Stomach (tissue), 8 donors: ENCODE measurements at regions not wholly inside any gene's neighbourhood (a gene's known extent, or its start where the extent isn't known, plus 50 kb on each side); places are given as distances from the start of the nearest gene placed in this dataset.

Experiments used
- DNase-seq, 2 donors: peaks; one replicate each; pipeline versions ENCODE4 v3.0.0 to v3.0.0-alpha.2; 2013 to 2019
- H3K27ac ChIP-seq, 5 donors: fragments of 200-600 bp in 4 of 5; sonication (generic) in 4 of 5; one replicate each; pipeline ENCODE4 v1.5.1; 2013 to 2019; ENCODE audit warnings: mild to moderate bottlenecking in 1 of 5, moderate library complexity in 1 of 5
- H3K27me3 ChIP-seq, 3 donors: fragments of 200-600 bp; sonication (generic); one replicate each; pipeline ENCODE4 v1.5.1; 2017 to 2019; ENCODE audit warnings: mixed run types in 1 of 3
- H3K36me3 ChIP-seq, 4 donors: fragments of 200-600 bp; sonication (generic); 1 replicate in 3 of 4; 2 replicates in 1 of 4; pipeline ENCODE4 v1.5.1; 2016 to 2019
- H3K4me1 ChIP-seq, 4 donors: fragments of 200-600 bp; sonication (generic); one replicate each; pipeline ENCODE4 v1.5.1; 2016 to 2019
- H3K4me3 ChIP-seq, 4 donors: fragments of 200-600 bp; sonication (generic) in 3 of 4; one replicate each; pipeline ENCODE4 v1.5.1; 2016 to 2019; ENCODE audit warnings: mild to moderate bottlenecking in 1 of 4
- H3K9me3 ChIP-seq, 4 donors: fragments of 200-600 bp; sonication (generic); one replicate each; pipeline ENCODE4 v1.5.1; 2016 to 2019
- EP300 ChIP-seq: sonication (generic); formaldehyde crosslinking; IDR thresholded peaks from one replicate; pipeline ENCODE4 v1.6.1; 2017; ENCODE audit warnings: antibody characterized with exemption
- POLR2A ChIP-seq, 4 donors: fragments of 450-650 bp; IDR thresholded peaks; one replicate each; pipeline ENCODE4 v1.6.1; 2016; ENCODE audit warnings: antibody characterized with exemption in 4 of 4, control low read depth in 2 of 4, mild to moderate bottlenecking in 1 of 4, moderate library complexity in 1 of 4
- POLR2AphosphoS5 ChIP-seq, 3 donors: sonication (generic); formaldehyde crosslinking; IDR thresholded peaks; one replicate each; pipeline ENCODE4 v1.6.1; 2016; ENCODE audit warnings: antibody characterized with exemption in 3 of 3
- WGBS, 5 donors: extraction: QIAGEN DNeasy Blood & Tissue Kit in 3 of 5; methylation state at CpG; one replicate each; pipeline versions ENCODE4 v1.1.5 to v1.1.7; 2013 to 2018; 5-methylcytosine and 5-hydroxymethylcytosine counted together
- intact Hi-C: fragments of 100-400 bp; cut with DNase I; formaldehyde crosslinking; loops from one replicate; pipeline ENCODE4 v1.15.1; 2023; ENCODE audit warnings: low total_unique reads
- TF ChIP-seq, protein P1 (sequence below), 7 experiments: fragments of 450-650 bp in 4 of 7; fragments of 200-600 bp in 3 of 7; sonication (generic) in 3 of 7; IDR thresholded peaks; one replicate each; pipeline ENCODE4 v1.5.1; 2016 to 2019; ENCODE audit warnings: antibody characterized with exemption in 7 of 7, control low read depth in 2 of 7, mild to moderate bottlenecking in 1 of 7
- donor health status: healthy with polysubstance abuse.
- donor health status: Bipolar disorder and iron deficiency.
- donor health status: healthy.

GRCh38 chr5:40045429-40045828, 620.6 kb upstream of the DAB2 start:
- H3K9me3 ChIP-seq = no peaks in the 10 kb centered on the region
- no peaks in the 10 kb centered on the region for H3K27me3 ChIP-seq
- no peaks in the 10 kb centered on the region for H3K36me3 ChIP-seq
- no peaks in the 10 kb centered on the region for H3K4me1 ChIP-seq
- TF ChIP-seq, protein P1, sequence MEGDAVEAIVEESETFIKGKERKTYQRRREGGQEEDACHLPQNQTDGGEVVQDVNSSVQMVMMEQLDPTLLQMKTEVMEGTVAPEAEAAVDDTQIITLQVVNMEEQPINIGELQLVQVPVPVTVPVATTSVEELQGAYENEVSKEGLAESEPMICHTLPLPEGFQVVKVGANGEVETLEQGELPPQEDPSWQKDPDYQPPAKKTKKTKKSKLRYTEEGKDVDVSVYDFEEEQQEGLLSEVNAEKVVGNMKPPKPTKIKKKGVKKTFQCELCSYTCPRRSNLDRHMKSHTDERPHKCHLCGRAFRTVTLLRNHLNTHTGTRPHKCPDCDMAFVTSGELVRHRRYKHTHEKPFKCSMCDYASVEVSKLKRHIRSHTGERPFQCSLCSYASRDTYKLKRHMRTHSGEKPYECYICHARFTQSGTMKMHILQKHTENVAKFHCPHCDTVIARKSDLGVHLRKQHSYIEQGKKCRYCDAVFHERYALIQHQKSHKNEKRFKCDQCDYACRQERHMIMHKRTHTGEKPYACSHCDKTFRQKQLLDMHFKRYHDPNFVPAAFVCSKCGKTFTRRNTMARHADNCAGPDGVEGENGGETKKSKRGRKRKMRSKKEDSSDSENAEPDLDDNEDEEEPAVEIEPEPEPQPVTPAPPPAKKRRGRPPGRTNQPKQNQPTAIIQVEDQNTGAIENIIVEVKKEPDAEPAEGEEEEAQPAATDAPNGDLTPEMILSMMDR (IDR thresholded peaks at IDR 0.05) = no peak
- TF ChIP-seq POLR2AphosphoS5 (IDR thresholded peaks at IDR 0.05) (no peak), EP300 (no peak), POLR2A (IDR thresholded peaks at IDR 0.05) (no peak)
- no peak for DNase-seq
- H3K4me3 ChIP-seq = no peak overlapping the region
- 71 to 91% (median 84%) methylated on average over 3 of the region's 3 CpGs for WGBS, 5 donors
- intact Hi-C loops = no loop called here
- no peak overlapping the region for H3K27ac ChIP-seq

DNA sequence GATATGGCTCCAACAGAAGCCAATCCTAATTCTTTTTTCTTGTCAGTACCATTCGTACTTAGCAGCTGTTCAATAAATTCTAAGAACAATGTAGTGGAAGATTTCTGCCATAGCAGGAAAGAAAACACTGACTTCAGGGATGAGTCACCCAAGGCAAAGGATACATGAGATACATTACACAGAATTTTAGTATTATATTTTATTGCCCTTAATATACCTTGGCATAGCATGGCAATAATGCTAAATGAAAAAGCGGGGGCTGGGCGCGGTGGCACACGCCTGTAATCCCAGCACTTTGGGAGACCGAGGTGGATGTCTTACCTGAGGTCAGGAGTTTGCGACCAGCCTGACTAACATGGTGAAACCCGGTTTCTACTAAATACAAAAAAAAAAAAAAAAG, 619.1 kb upstream of the DAB2 start:
- WGBS, 5 donors = 87 to 96% (median 95%) methylated on average over 8 of the region's 8 CpGs
- TF ChIP-seq EP300 (no peak), POLR2AphosphoS5 (IDR thresholded peaks at IDR 0.05) (no peak), POLR2A (IDR thresholded peaks at IDR 0.05) (no peak)
- TF ChIP-seq, protein P1 (IDR thresholded peaks at IDR 0.05) = no peak
- H3K27me3 ChIP-seq = no peaks in the 10 kb centered on the region
- intact Hi-C loops = no loop called here
- DNase-seq = no peak
- H3K4me3 ChIP-seq = no peak overlapping the region
- no peak overlapping the region for H3K27ac ChIP-seq
- no peaks in the 10 kb centered on the region for H3K36me3 ChIP-seq
- no peaks in the 10 kb centered on the region for H3K9me3 ChIP-seq
- H3K4me1 ChIP-seq = no peaks in the 10 kb centered on the region

GRCh38 chr5:40041452-40041851, 616.7 kb upstream of the DAB2 start:
- Histone ChIP-seq H3K36me3 (no peaks in the 10 kb centered on the region), H3K4me1 (no peaks in the 10 kb centered on the region), H3K4me3 (no peak overlapping the region), H3K9me3 (no peaks in the 10 kb centered on the region), H3K27ac (no peak overlapping the region), H3K27me3 (no peaks in the 10 kb centered on the region)
- no peak for DNase-seq
- WGBS, 5 donors = 78 to 98% (median 84%) methylated on average over 1 of the region's 1 CpG
- intact Hi-C loops = no loop called here
- no peak for TF ChIP-seq POLR2A (IDR thresholded peaks at IDR 0.05)
- no peak for TF ChIP-seq POLR2AphosphoS5 (IDR thresholded peaks at IDR 0.05)
- TF ChIP-seq, protein P1 (IDR thresholded peaks at IDR 0.05) = no peak
- TF ChIP-seq EP300 = no peak

DNA sequence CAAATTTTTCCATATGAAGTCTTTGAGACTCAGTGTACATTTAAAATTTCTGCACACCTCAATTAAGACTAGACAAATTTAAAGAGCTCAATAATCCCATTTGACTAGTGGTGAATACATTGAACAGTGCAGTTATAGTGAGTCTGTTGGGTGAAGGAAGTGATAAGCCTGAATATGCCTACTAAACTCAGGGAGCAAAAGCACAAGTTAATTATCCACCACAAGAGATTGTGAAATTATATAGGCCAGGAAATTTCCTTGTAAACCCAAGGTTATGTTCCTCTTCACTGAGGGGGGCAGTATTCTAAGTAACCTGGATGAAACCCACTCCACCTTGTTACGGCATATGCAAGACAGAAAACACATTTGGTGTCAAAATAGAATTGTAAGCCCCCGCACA, 612.9 kb upstream of the DAB2 start:
- H3K9me3 ChIP-seq = no peaks in the 10 kb centered on the region
- H3K4me1 ChIP-seq = no peaks in the 10 kb centered on the region
- WGBS, 5 donors = 94 to 96% (median 95%) methylated on average over 2 of the region's 2 CpGs
- H3K36me3 ChIP-seq = no peaks in the 10 kb centered on the region
- peak in 1 of 2 donors; percentile 9 for DNase-seq
- no peak overlapping the region for H3K27ac ChIP-seq
- TF ChIP-seq POLR2AphosphoS5 (IDR thresholded peaks at IDR 0.05) (no peak), EP300 (no peak), POLR2A (IDR thresholded peaks at IDR 0.05) (no peak)
- TF ChIP-seq, protein P1 (IDR thresholded peaks at IDR 0.05) = no peak
- intact Hi-C loops = no loop called here
- no peak overlapping the region for H3K4me3 ChIP-seq
- H3K27me3 ChIP-seq = no peaks in the 10 kb centered on the region
